HepG2 (cell line): ENCODE measurements at regions not wholly inside any gene's neighbourhood (a gene's known extent, or its start where the extent isn't known, plus 50 kb on each side); places are given as distances from the start of the nearest gene placed in this dataset.

Experiments used
- ATAC-seq: fragments of 200-7000 bp; cut with Tn5 transposase; 3 replicates; pipeline ENCODE4 v1.9.1; 2020; ENCODE audit warnings: mild to moderate bottlenecking, moderate library complexity
- BruUV-seq: library from RNA; stranded (reverse); fragments of 400-500 nt; replicated peaks from 2 replicates; lab custom pipeline; 2021; lab: Mats Ljungman, UMichigan
- CTCF ChIA-PET: fragments of 300-600 bp; formaldehyde crosslinking; extraction: SDS; loops from one replicate; lab custom pipeline; 2021; ENCODE audit warnings: low total read pairs, inconsistent platforms, low intra/inter-chr PET ratio; lab: Yijun Ruan, JAX
- POLR2A ChIA-PET: fragments of 350-600 bp; sonication (Branson Sonifier 250); formaldehyde crosslinking; loops from one replicate; lab custom pipeline; 2020; ENCODE audit warnings: antibody characterized with exemption, inconsistent platforms; lab: Yijun Ruan, JAX
- DNase-seq: peaks from one replicate; pipeline ENCODE4 v3.0.0-alpha.2; 2015; ENCODE audit warnings: low spot score
- FAIRE-seq: peaks from 3 replicates; lab custom pipeline; 2011; peaks lifted over from hg19 to GRCh38; lab: Jason Lieb, UNC
- H2AFZ ChIP-seq: one replicate; pipeline ENCODE4 v1.6.1; 2011; ENCODE audit warnings: low read length, inconsistent platforms
- H3K27ac ChIP-seq: fragments of 300-600 bp; 3 replicates; pipeline ENCODE4 v1.8.0; 2011; ENCODE audit warnings: mixed run types, mild to moderate bottlenecking, mixed read lengths, low read length, inconsistent platforms; ENCODE audit not compliant: insufficient read depth; ENCODE audit errors: extremely low read length
- H3K27me3 ChIP-seq, 2 experiments: fragments of 200-600 bp in 1 of 2; 2 replicates in 1 of 2; 3 replicates in 1 of 2; pipeline versions ENCODE4 v1.6.0 to v1.8.0; 2011; ENCODE audit warnings: low read length in 2 of 2, mild to moderate bottlenecking in 2 of 2, moderate library complexity in 2 of 2, inconsistent platforms in 1 of 2; ENCODE audit not compliant: insufficient read depth in 2 of 2, control insufficient read depth in 1 of 2
- H3K36me3 ChIP-seq, 2 experiments: fragments of 200-600 bp in 1 of 2; replicated peaks in 1 of 2; 2 replicates in 1 of 2; 3 replicates in 1 of 2; pipeline versions ENCODE4 v1.5.1 to v1.8.0; 2011; ENCODE audit warnings: low read length in 2 of 2, inconsistent platforms in 1 of 2; ENCODE audit not compliant: insufficient read depth in 2 of 2, control insufficient read depth in 1 of 2
- H3K4me1 ChIP-seq: 2 replicates; pipeline ENCODE4 v1.5.1; 2012; ENCODE audit warnings: low read length, inconsistent platforms; ENCODE audit not compliant: insufficient read depth
- H3K4me2 ChIP-seq: 2 replicates; pipeline ENCODE4 v1.6.0; 2011; ENCODE audit warnings: low read depth, low read length, inconsistent platforms
- H3K4me3 ChIP-seq, 3 experiments: fragments of 200-600 bp in 1 of 3; sonication (generic), shearing (Covaris generic) in 1 of 3; replicated peaks in 1 of 3; 2 replicates each; pipeline ENCODE4 v1.5.1; 2011 to 2016; ENCODE audit warnings: low read length in 3 of 3, inconsistent platforms in 2 of 3, low read depth in 2 of 3, mild to moderate bottlenecking in 2 of 3, control low read depth in 1 of 3, mixed read lengths in 1 of 3; ENCODE audit not compliant: insufficient read depth in 1 of 3
- H3K79me2 ChIP-seq: one replicate; pipeline ENCODE4 v1.6.1; 2011; ENCODE audit warnings: low read length, inconsistent platforms; ENCODE audit not compliant: insufficient read depth
- H3K9ac ChIP-seq: 2 replicates; pipeline ENCODE4 v1.6.0; 2011; ENCODE audit warnings: mild to moderate bottlenecking, low read depth, low read length, inconsistent platforms; ENCODE audit not compliant: insufficient read depth
- H3K9me3 ChIP-seq: 2 replicates; pipeline ENCODE4 v1.5.1; 2012; ENCODE audit warnings: mild to moderate bottlenecking, low read length
- H4K20me1 ChIP-seq: 2 replicates; pipeline ENCODE4 v1.6.0; 2011; ENCODE audit warnings: inconsistent platforms, mild to moderate bottlenecking, low read length, moderate library complexity; ENCODE audit not compliant: insufficient read depth
- CBX1 ChIP-seq: IDR thresholded peaks from one replicate; pipeline ENCODE4 v1.6.1; 2016; ENCODE audit warnings: antibody characterized with exemption, low read depth
- CENPX ChIP-seq: sonication (generic); formaldehyde crosslinking; IDR thresholded peaks from 2 replicates; pipeline ENCODE4 v1.9.0; 2021; ENCODE audit warnings: mild to moderate bottlenecking, missing genetic modification reagents, moderate library complexity
- FOXA3 ChIP-seq: IDR thresholded peaks from 2 replicates; pipeline ENCODE4 v1.6.1; 2016; ENCODE audit warnings: missing genetic modification reagents, missing compliant biosample characterization
- KDM2A ChIP-seq: sonication (generic); formaldehyde crosslinking; IDR thresholded peaks from 2 replicates; pipeline ENCODE4 v1.4.0; 2020; ENCODE audit warnings: low read depth, missing genetic modification reagents, borderline replicate concordance
- NR2F1 ChIP-seq, 2 experiments: fragments of 450-650 bp in 1 of 2; formaldehyde crosslinking in 1 of 2; IDR thresholded peaks; 2 replicates each; pipeline versions ENCODE4 v1.5.0 to v1.6.1; 2016 to 2020; ENCODE audit warnings: mild to moderate bottlenecking in 1 of 2, missing compliant biosample characterization in 1 of 2, missing genetic modification reagents in 1 of 2, moderate library complexity in 1 of 2
- SCMH1 ChIP-seq: sonication (generic); formaldehyde crosslinking; IDR thresholded peaks from 2 replicates; pipeline ENCODE4 v1.9.0; 2021; ENCODE audit warnings: missing genetic modification reagents, mild to moderate bottlenecking, borderline replicate concordance
- SP2 ChIP-seq: sonication (generic); formaldehyde crosslinking; IDR thresholded peaks from 2 replicates; pipeline ENCODE4 v1.5.1; 2020; ENCODE audit warnings: mild to moderate bottlenecking, missing genetic modification reagents
- SPEN ChIP-seq: sonication (generic); formaldehyde crosslinking; IDR thresholded peaks from 2 replicates; pipeline ENCODE4 v1.5.1; 2020; ENCODE audit warnings: low read depth, mild to moderate bottlenecking, missing genetic modification reagents
- ZNF776 ChIP-seq: sonication (generic); formaldehyde crosslinking; IDR thresholded peaks from 2 replicates; pipeline ENCODE4 v1.4.0; 2020; ENCODE audit warnings: mild to moderate bottlenecking, missing genetic modification reagents
- WGBS: methylation state at CpG from one replicate; pipeline ENCODE4 v1.1.6; 2017; ENCODE audit warnings: low lambda C conversion rate; 5-methylcytosine and 5-hydroxymethylcytosine counted together
- in situ Hi-C: cut with HindIII; loops from 2 replicates; pipeline ENCODE4 v1.10.0; 2017; ENCODE audit warnings: low pct_unique_long_range_greater_than_20kb; ENCODE audit not compliant: extremely low pct_ligation_motif_present
- intact Hi-C: fragments of 100-400 bp; cut with micrococcal nuclease; formaldehyde crosslinking; loops from one replicate; pipeline ENCODE4 v1.10.0; 2022; ENCODE audit not compliant: unreplicated experiment
- TF ChIP-seq, protein P1 (sequence below): sonication (generic); formaldehyde crosslinking; IDR thresholded peaks from 2 replicates; pipeline ENCODE4 v1.5.0; 2020; ENCODE audit warnings: missing genetic modification reagents
- TF ChIP-seq, protein P2 (sequence below): sonication (generic); formaldehyde crosslinking; IDR thresholded peaks from 2 replicates; pipeline ENCODE4 v1.4.0; 2020; ENCODE audit warnings: missing genetic modification reagents, mild to moderate bottlenecking, borderline replicate concordance
- TF ChIP-seq, protein P3 (sequence below): sonication (generic); formaldehyde crosslinking; IDR thresholded peaks from 2 replicates; pipeline ENCODE4 v1.9.0; 2022; ENCODE audit warnings: missing genetic modification reagents, mild to moderate bottlenecking, borderline replicate concordance

DNA sequence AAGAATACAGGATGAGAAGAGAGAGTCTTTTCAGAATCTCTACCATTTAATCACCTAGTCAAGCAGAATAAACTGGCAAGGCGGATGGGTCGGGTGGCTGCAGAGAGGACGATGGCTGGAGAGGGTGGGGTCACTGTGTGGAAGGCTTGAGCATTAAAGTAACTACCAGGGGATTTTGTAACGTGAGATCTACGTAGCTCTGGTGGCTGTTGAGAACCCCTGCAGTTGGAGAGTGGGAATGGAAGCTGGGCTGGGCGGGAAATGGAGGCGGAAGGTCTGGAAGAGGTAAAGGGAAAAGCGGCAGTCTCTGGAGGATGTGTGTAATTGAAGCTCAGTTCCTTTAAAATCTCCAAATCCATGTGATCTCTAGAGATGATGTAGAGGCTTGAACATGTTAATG lies 135.0 kb downstream of the GATA3 start:
- POLR2A ChIA-PET: no interaction called here
- H3K27ac ChIP-seq: no peak overlapping the region
- DNase-seq: no peak
- TF ChIP-seq, protein P1, sequence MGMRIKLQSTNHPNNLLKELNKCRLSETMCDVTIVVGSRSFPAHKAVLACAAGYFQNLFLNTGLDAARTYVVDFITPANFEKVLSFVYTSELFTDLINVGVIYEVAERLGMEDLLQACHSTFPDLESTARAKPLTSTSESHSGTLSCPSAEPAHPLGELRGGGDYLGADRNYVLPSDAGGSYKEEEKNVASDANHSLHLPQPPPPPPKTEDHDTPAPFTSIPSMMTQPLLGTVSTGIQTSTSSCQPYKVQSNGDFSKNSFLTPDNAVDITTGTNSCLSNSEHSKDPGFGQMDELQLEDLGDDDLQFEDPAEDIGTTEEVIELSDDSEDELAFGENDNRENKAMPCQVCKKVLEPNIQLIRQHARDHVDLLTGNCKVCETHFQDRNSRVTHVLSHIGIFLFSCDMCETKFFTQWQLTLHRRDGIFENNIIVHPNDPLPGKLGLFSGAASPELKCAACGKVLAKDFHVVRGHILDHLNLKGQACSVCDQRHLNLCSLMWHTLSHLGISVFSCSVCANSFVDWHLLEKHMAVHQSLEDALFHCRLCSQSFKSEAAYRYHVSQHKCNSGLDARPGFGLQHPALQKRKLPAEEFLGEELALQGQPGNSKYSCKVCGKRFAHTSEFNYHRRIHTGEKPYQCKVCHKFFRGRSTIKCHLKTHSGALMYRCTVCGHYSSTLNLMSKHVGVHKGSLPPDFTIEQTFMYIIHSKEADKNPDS: no peak
- TF ChIP-seq FOXA3: no peak
- TF ChIP-seq KDM2A (CRISPR knock-in tag): no peak
- TF ChIP-seq CENPX: no peak
- no peak for TF ChIP-seq NR2F1 (CRISPR knock-in tag; IDR thresholded peaks at IDR 0.05)
- TF ChIP-seq, all 625 proteins: peak for 0
- in situ Hi-C loops (no loop called here), intact Hi-C loops (no loop called here)
- 18% methylated on average over 7 of the region's 8 CpGs for WGBS
- FAIRE-seq: no peak
- Histone ChIP-seq H3K9me3 (no peaks in the 10 kb centered on the region), H3K4me2 (no peak overlapping the region), H3K36me3 (no peaks in the 10 kb centered on the region), H2AFZ (no peak overlapping the region), H3K9ac (no peak overlapping the region), H3K4me3 (no peak overlapping the region), H3K79me2 (no peaks in the 10 kb centered on the region), H4K20me1 (no peaks in the 10 kb centered on the region), H3K4me1 (no peaks in the 10 kb centered on the region), H3K27me3 (0 out of 5 replicates have a peak, but pooled peaks cover 0 to 10% of the 10 kb centered on the region in 2 experiments)
- no peak for ATAC-seq
- CTCF ChIA-PET: no interaction called here
- no TSS peak for BruUV-seq

DNA sequence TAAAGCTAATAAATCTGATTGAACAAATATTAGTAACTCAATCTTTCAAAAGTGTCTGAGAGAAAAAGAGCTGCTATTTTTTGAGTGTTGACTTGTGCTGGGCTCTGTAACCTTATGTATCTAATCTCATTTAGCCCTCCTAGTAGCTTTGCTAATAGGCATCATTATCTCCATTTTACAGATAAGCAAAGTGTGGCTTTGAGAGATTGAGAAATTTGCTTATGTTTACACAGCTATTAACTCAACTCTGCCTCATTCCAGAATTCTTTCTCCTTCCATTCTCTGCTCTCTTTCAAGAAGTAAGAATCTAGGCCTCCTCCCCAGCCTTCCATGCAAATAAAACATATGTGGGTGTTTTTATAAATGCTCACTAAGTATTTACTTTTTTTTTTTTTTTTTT lies 137.8 kb downstream of the GATA3 start:
- Histone ChIP-seq H2AFZ (no peak overlapping the region), H3K27ac (no peak overlapping the region), H3K9me3 (no peaks in the 10 kb centered on the region), H3K27me3 (0 out of 5 replicates have a peak, but pooled peaks cover 0 to 10% of the 10 kb centered on the region in 2 experiments), H3K79me2 (no peaks in the 10 kb centered on the region), H3K4me3 (no peak overlapping the region), H3K4me1 (no peaks in the 10 kb centered on the region), H3K4me2 (no peak overlapping the region), H4K20me1 (no peaks in the 10 kb centered on the region), H3K36me3 (no peaks in the 10 kb centered on the region), H3K9ac (no peak overlapping the region)
- in situ Hi-C loops: no loop called here
- POLR2A ChIA-PET: no interaction called here
- no peak for ATAC-seq
- CTCF ChIA-PET: no interaction called here
- BruUV-seq: no TSS peak
- no peak for DNase-seq
- intact Hi-C loops: no loop called here
- no peak for FAIRE-seq
- TF ChIP-seq ZNF776 (CRISPR knock-in tag) (no peak), SP2 (CRISPR knock-in tag) (no peak), SPEN (CRISPR knock-in tag) (no peak), SCMH1 (CRISPR knock-in tag) (no peak), CBX1 (no peak)
- TF ChIP-seq, protein P2, sequence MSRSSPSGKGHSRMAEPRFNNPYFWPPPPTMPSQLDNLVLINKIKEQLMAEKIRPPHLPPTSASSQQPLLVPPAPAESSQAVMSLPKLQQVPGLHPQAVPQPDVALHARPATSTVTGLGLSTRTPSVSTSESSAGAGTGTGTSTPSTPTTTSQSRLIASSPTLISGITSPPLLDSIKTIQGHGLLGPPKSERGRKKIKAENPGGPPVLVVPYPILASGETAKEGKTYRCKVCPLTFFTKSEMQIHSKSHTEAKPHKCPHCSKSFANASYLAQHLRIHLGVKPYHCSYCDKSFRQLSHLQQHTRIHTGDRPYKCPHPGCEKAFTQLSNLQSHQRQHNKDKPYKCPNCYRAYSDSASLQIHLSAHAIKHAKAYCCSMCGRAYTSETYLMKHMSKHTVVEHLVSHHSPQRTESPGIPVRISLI (CRISPR knock-in tag): no peak
- TF ChIP-seq, protein P3, sequence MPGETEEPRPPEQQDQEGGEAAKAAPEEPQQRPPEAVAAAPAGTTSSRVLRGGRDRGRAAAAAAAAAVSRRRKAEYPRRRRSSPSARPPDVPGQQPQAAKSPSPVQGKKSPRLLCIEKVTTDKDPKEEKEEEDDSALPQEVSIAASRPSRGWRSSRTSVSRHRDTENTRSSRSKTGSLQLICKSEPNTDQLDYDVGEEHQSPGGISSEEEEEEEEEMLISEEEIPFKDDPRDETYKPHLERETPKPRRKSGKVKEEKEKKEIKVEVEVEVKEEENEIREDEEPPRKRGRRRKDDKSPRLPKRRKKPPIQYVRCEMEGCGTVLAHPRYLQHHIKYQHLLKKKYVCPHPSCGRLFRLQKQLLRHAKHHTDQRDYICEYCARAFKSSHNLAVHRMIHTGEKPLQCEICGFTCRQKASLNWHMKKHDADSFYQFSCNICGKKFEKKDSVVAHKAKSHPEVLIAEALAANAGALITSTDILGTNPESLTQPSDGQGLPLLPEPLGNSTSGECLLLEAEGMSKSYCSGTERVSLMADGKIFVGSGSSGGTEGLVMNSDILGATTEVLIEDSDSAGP (CRISPR knock-in tag): no peak
